Fibroblast of lung (primary cell): ENCODE measurements at regions not wholly inside any gene's neighbourhood (a gene's known extent, or its start where the extent isn't known, plus 50 kb on each side); places are given as distances from the start of the nearest gene placed in this dataset.

Source experiments
- EZH2 ChIP-seq: IDR thresholded peaks from 2 replicates; pipeline ENCODE4 v1.5.1; 2012; ENCODE audit warnings: low read length, control low read depth, mild to moderate bottlenecking; ENCODE audit errors: missing control alignments
- TF ChIP-seq, protein P1 (sequence below), 2 donors: IDR thresholded peaks in 1 of 2; conservative IDR thresholded peaks in 1 of 2; 1 replicate in 1 of 2; 2 replicates in 1 of 2; pipeline ENCODE4 v1.5.1; 2011 to 2012; ENCODE audit warnings: low read length in 2 of 2, control low read depth in 1 of 2, inconsistent platforms in 1 of 2, low read depth in 1 of 2, mild to moderate bottlenecking in 1 of 2

DNA sequence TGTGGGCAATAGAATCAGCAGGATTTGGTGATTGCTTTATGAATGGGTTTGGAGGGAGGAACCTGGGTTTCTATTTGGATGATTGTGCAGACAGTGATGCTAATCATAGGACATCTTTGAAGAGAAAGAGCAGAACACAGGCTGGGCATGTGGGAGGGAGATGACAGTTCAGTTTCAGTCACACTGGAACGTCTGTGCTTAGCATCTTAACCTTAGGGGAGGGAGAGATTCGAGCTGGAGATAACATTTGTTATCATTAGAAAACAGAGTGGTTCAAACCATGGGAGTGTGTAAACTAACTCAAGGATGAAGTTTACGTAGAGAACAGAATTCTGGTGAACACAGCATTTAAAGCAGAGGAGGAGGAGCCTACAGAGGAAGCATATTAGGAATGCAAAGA is 138.6 kb upstream of the PPP2R2B start:
- TF ChIP-seq EZH2, result no peak
- TF ChIP-seq, protein P1, sequence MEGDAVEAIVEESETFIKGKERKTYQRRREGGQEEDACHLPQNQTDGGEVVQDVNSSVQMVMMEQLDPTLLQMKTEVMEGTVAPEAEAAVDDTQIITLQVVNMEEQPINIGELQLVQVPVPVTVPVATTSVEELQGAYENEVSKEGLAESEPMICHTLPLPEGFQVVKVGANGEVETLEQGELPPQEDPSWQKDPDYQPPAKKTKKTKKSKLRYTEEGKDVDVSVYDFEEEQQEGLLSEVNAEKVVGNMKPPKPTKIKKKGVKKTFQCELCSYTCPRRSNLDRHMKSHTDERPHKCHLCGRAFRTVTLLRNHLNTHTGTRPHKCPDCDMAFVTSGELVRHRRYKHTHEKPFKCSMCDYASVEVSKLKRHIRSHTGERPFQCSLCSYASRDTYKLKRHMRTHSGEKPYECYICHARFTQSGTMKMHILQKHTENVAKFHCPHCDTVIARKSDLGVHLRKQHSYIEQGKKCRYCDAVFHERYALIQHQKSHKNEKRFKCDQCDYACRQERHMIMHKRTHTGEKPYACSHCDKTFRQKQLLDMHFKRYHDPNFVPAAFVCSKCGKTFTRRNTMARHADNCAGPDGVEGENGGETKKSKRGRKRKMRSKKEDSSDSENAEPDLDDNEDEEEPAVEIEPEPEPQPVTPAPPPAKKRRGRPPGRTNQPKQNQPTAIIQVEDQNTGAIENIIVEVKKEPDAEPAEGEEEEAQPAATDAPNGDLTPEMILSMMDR (conservative IDR thresholded peaks at IDR 0.05 in 1 of 2, IDR thresholded peaks at IDR 0.05 in 1 of 2; ENCODE audit: low read depth in 1 of 2, low read length in 2 of 2), result no peak
